Uterus (tissue), 2 donors: ENCODE measurements at regions not wholly inside any gene's neighbourhood (a gene's known extent, or its start where the extent isn't known, plus 50 kb on each side); places are given as distances from the start of the nearest gene placed in this dataset.

Experiments used
- CTCF ChIP-seq, 4 experiments: fragments of 200-600 bp in 2 of 4; fragments of 450-650 bp in 2 of 4; sonication (generic) in 2 of 4; IDR thresholded peaks; one replicate each; pipeline ENCODE4 v1.5.1; 2016 to 2019; ENCODE audit warnings: antibody characterized with exemption in 4 of 4, mild to moderate bottlenecking in 2 of 4, moderate library complexity in 1 of 4
- POLR2A ChIP-seq, 2 donors: fragments of 450-650 bp; IDR thresholded peaks; one replicate each; pipeline ENCODE4 v1.6.1; 2016; ENCODE audit warnings: antibody characterized with exemption in 2 of 2, mild to moderate bottlenecking in 1 of 2, moderate library complexity in 1 of 2

- TF ChIP-seq CTCF (IDR thresholded peaks at IDR 0.05): no peak
- no peak for TF ChIP-seq POLR2A (IDR thresholded peaks at IDR 0.05)
Observed at GRCh38 chr13:34853161-34853560, 88.9 kb upstream of the NBEA start.
